K562 (cell line): ENCODE measurements at regions not wholly inside any gene's neighbourhood (a gene's known extent, or its start where the extent isn't known, plus 50 kb on each side); places are given as distances from the start of the nearest gene placed in this dataset.
A peak's percentile ranks its signal among the peaks of the same experiment; 100 is the strongest.

ENCODE experiments used
- E2F6 ChIP-seq, 2 experiments: IDR thresholded peaks; 2 replicates each; pipeline ENCODE4 v1.6.1; 2011; ENCODE audit warnings: borderline replicate concordance in 1 of 2, control low read depth in 1 of 2, low read depth in 1 of 2, low read length in 1 of 2, mild to moderate bottlenecking in 1 of 2, mixed read lengths in 1 of 2, moderate library complexity in 1 of 2; ENCODE audit not compliant: insufficient read depth in 1 of 2, insufficient read length in 1 of 2, poor library complexity in 1 of 2, severe bottlenecking in 1 of 2; ENCODE audit errors: extremely low read depth in 1 of 2
- MGA ChIP-seq: fragments of 450-650 bp; IDR thresholded peaks from 2 replicates; pipeline ENCODE4 v1.6.1; 2016; ENCODE audit warnings: mild to moderate bottlenecking, moderate library complexity
- RBM34 ChIP-seq: fragments of 200-400 bp; formaldehyde crosslinking; IDR thresholded peaks from 2 replicates; pipeline ENCODE4 v1.6.1; 2018; ENCODE audit warnings: low read length, borderline replicate concordance; ENCODE audit not compliant: insufficient read depth
- ZNF830 ChIP-seq: fragments of 250-450 bp; sonication (Bioruptor Pico); IDR thresholded peaks from 2 replicates; pipeline ENCODE4 v1.5.0; 2021; ENCODE audit warnings: mild to moderate bottlenecking
- TF ChIP-seq, protein P1 (sequence below): sonication (generic); formaldehyde crosslinking; IDR thresholded peaks from 2 replicates; pipeline ENCODE4 v1.4.0; 2020; ENCODE audit warnings: mild to moderate bottlenecking, missing genetic modification reagents
- TF ChIP-seq, protein P2 (sequence below): fragments of 250-450 bp; sonication (Bioruptor Pico); IDR thresholded peaks from 2 replicates; pipeline ENCODE4 v1.4.0; 2020; ENCODE audit warnings: mild to moderate bottlenecking

- TF ChIP-seq MGA: peak; percentile 72
- no peak for TF ChIP-seq ZNF830 (CRISPR knock-in tag)
- TF ChIP-seq, protein P1, sequence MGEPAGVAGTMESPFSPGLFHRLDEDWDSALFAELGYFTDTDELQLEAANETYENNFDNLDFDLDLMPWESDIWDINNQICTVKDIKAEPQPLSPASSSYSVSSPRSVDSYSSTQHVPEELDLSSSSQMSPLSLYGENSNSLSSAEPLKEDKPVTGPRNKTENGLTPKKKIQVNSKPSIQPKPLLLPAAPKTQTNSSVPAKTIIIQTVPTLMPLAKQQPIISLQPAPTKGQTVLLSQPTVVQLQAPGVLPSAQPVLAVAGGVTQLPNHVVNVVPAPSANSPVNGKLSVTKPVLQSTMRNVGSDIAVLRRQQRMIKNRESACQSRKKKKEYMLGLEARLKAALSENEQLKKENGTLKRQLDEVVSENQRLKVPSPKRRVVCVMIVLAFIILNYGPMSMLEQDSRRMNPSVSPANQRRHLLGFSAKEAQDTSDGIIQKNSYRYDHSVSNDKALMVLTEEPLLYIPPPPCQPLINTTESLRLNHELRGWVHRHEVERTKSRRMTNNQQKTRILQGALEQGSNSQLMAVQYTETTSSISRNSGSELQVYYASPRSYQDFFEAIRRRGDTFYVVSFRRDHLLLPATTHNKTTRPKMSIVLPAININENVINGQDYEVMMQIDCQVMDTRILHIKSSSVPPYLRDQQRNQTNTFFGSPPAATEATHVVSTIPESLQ: no peak
- peak in 1 of 2 experiments; percentile 61 for TF ChIP-seq E2F6 (IDR thresholded peaks at IDR 0.05; ENCODE audit: borderline replicate concordance in 1 of 2, extremely low read depth in 1 of 2, insufficient read depth in 1 of 2, insufficient read length in 1 of 2, low read depth in 1 of 2, low read length in 1 of 2, poor library complexity in 1 of 2, severe bottlenecking in 1 of 2)
- TF ChIP-seq RBM34: no peak
- TF ChIP-seq, protein P2, sequence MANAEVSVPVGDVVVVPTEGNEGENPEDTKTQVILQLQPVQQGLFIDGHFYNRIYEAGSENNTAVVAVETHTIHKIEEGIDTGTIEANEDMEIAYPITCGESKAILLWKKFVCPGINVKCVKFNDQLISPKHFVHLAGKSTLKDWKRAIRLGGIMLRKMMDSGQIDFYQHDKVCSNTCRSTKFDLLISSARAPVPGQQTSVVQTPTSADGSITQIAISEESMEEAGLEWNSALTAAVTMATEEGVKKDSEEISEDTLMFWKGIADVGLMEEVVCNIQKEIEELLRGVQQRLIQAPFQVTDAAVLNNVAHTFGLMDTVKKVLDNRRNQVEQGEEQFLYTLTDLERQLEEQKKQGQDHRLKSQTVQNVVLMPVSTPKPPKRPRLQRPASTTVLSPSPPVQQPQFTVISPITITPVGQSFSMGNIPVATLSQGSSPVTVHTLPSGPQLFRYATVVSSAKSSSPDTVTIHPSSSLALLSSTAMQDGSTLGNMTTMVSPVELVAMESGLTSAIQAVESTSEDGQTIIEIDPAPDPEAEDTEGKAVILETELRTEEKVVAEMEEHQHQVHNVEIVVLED: no peak
Observed at GRCh38 chr10:64515970-64516699, 994.9 kb downstream of the REEP3 start (continued).
